Urothelium cell line (cell line): ENCODE measurements at regions not wholly inside any gene's neighbourhood (a gene's known extent, or its start where the extent isn't known, plus 50 kb on each side); places are given as distances from the start of the nearest gene placed in this dataset.
"Not testable (repeated sequence)": the region's sequence is repeated elsewhere in the genome, so short reads cannot be mapped to it uniquely, and the experiment has no call there.

Source experiments
- DNase-seq: peaks from one replicate; pipeline ENCODE4 v3.0.0; 2011; ENCODE audit warnings: low spot score, mixed read lengths
- FAIRE-seq: peaks from 2 replicates; lab custom pipeline; 2011; peaks lifted over from hg19 to GRCh38; lab: Jason Lieb, UNC

- FAIRE-seq, result no peak
- DNase-seq, result no peak
Measured at GRCh38 chr2:52632543-52632942, 1135.1 kb upstream of the CHAC2 start.

GRCh38 chr2:52629944-52630343 lies 1137.7 kb upstream of the CHAC2 start:
- FAIRE-seq, result no peak
- DNase-seq, result no peak

- no peak for DNase-seq
- FAIRE-seq, result no peak
Measured at GRCh38 chr2:52629531-52629930, 1138.1 kb upstream of the CHAC2 start.

- DNase-seq (no peak), FAIRE-seq (no peak)
Measured at GRCh38 chr2:52622266-52622665, 1145.3 kb upstream of the CHAC2 start.

- FAIRE-seq (no peak), DNase-seq (no peak)
Measured at GRCh38 chr2:52613064-52613463, 1154.5 kb upstream of the CHAC2 start.

GRCh38 chr2:52611759-52612158 lies 1155.8 kb upstream of the CHAC2 start:
- FAIRE-seq, result no peak
- DNase-seq, result no peak

- FAIRE-seq (no peak), DNase-seq (no peak)
Measured at GRCh38 chr2:52608030-52608429, 1159.6 kb upstream of the CHAC2 start.

GRCh38 chr2:52597346-52597745 lies 1170.3 kb upstream of the CHAC2 start:
- no peak for DNase-seq
- no peak for FAIRE-seq

GRCh38 chr2:52594026-52594425 lies 1173.6 kb upstream of the CHAC2 start:
- no peak for DNase-seq
- FAIRE-seq, result no peak

- not testable (repeated sequence) for DNase-seq, FAIRE-seq
Measured at GRCh38 chr2:52584071-52584470, 1183.5 kb upstream of the CHAC2 start.

GRCh38 chr2:52572469-52572894 lies 1195.1 kb upstream of the CHAC2 start:
- FAIRE-seq (no peak), DNase-seq (no peak)

- FAIRE-seq (no peak), DNase-seq (no peak)
Measured at GRCh38 chr2:52571380-52572347, 1195.9 kb upstream of the CHAC2 start.

- DNase-seq (no peak), FAIRE-seq (no peak)
Measured at GRCh38 chr2:52570716-52571115, 1196.9 kb upstream of the CHAC2 start.

GRCh38 chr2:52563151-52563550 lies 1204.5 kb upstream of the CHAC2 start:
- no peak for DNase-seq
- FAIRE-seq, result no peak

GRCh38 chr2:52558265-52558664 lies 1209.3 kb upstream of the CHAC2 start:
- FAIRE-seq, result no peak
- no peak for DNase-seq

- no peak for FAIRE-seq
Measured at GRCh38 chr2:52542297-52542696, 1225.3 kb upstream of the CHAC2 start.

GRCh38 chr2:52539026-52539970 lies 1228.3 kb upstream of the CHAC2 start:
- DNase-seq (no peak), FAIRE-seq (no peak)

More at GRCh38 chr2:52542297-52542696, 1225.3 kb upstream of the CHAC2 start:
- DNase-seq, result no peak

GRCh38 chr2:52537588-52537987 lies 1230.0 kb upstream of the CHAC2 start:
- no peak for DNase-seq
- FAIRE-seq, result no peak

GRCh38 chr2:52536929-52537460 lies 1230.6 kb upstream of the CHAC2 start:
- FAIRE-seq (no peak), DNase-seq (no peak)

- FAIRE-seq, result no peak
- DNase-seq, result no peak
Measured at GRCh38 chr2:52532956-52533355, 1234.6 kb upstream of the CHAC2 start.

GRCh38 chr2:52526735-52527134 lies 1240.9 kb upstream of the CHAC2 start:
- FAIRE-seq, result no peak
- no peak for DNase-seq
